Endothelial cell of umbilical vein (primary cell): ENCODE measurements at regions not wholly inside any gene's neighbourhood (a gene's known extent, or its start where the extent isn't known, plus 50 kb on each side); places are given as distances from the start of the nearest gene placed in this dataset.
"Not testable (repeated sequence)": the region's sequence is repeated elsewhere in the genome, so short reads cannot be mapped to it uniquely, and the experiment has no call there.

Experiments used
- BruUV-seq: library from RNA; stranded (reverse); fragments of 400-500 nt; replicated peaks from 2 replicates; lab custom pipeline; 2021; lab: Mats Ljungman, UMichigan
- CTCF ChIA-PET: fragments of 300-600, 350-600 bp; sonication (Branson Sonifier 250); formaldehyde crosslinking; loops from one replicate; lab custom pipeline; 2021; ENCODE audit warnings: antibody characterized with exemption, inconsistent platforms; lab: Charles Lee
- POLR2A ChIA-PET: fragments of 300-600, 350-600 bp; sonication (Branson Sonifier 250); formaldehyde crosslinking; loops from one replicate; lab custom pipeline; 2021; ENCODE audit warnings: antibody characterized with exemption, inconsistent platforms; lab: Charles Lee
- DNase-seq: peaks from one replicate; pipeline ENCODE4 v3.0.0-alpha.2; 2011; ENCODE audit warnings: low read depth, low spot score
- FAIRE-seq: peaks from 2 replicates; lab custom pipeline; 2011; peaks lifted over from hg19 to GRCh38; lab: Jason Lieb, UNC
- H2AFZ ChIP-seq: 2 replicates; pipeline ENCODE4 v1.6.0; 2012; ENCODE audit warnings: low read depth, low read length, control low read depth, inconsistent platforms
- H3K27ac ChIP-seq: 2 replicates; pipeline ENCODE4 v1.5.1; 2011; ENCODE audit warnings: low read depth, mild to moderate bottlenecking, control low read depth, low read length, moderate library complexity; ENCODE audit not compliant: insufficient read depth
- H3K27me3 ChIP-seq, 2 experiments: 2 replicates each; pipeline versions ENCODE4 v1.6.0 to v1.6.1; 2011; ENCODE audit warnings: low read length in 2 of 2, mixed read lengths in 1 of 2; ENCODE audit not compliant: control insufficient read depth in 2 of 2, insufficient read depth in 2 of 2
- H3K36me3 ChIP-seq, 2 experiments: 2 replicates in 1 of 2; 3 replicates in 1 of 2; pipeline ENCODE4 v1.5.1; 2011; ENCODE audit warnings: low read length in 2 of 2, mild to moderate bottlenecking in 1 of 2, moderate library complexity in 1 of 2; ENCODE audit not compliant: control insufficient read depth in 2 of 2, insufficient read depth in 2 of 2; ENCODE audit errors: extremely low read depth in 1 of 2
- H3K4me1 ChIP-seq: 3 replicates; pipeline ENCODE4 v1.5.1; 2011; ENCODE audit warnings: mild to moderate bottlenecking, low read length; ENCODE audit not compliant: control insufficient read depth, insufficient read depth; ENCODE audit errors: extremely low read depth
- H3K4me2 ChIP-seq: 2 replicates; pipeline ENCODE4 v1.6.1; 2011; ENCODE audit warnings: low read length, control low read depth, mixed read lengths; ENCODE audit not compliant: insufficient read depth
- H3K4me3 ChIP-seq, 3 experiments: fragments of 200-600 bp in 1 of 3; sonication (generic), shearing (Covaris generic) in 1 of 3; replicated peaks in 1 of 3; 2 replicates each; pipeline ENCODE4 v1.5.1; 2011 to 2016; ENCODE audit warnings: control low read depth in 3 of 3, low read length in 3 of 3, mild to moderate bottlenecking in 2 of 3, inconsistent platforms in 1 of 3, low read depth in 1 of 3, moderate library complexity in 1 of 3; ENCODE audit not compliant: insufficient read depth in 1 of 3
- H3K79me2 ChIP-seq: 2 replicates; pipeline ENCODE4 v1.6.0; 2012; ENCODE audit warnings: low read length, inconsistent platforms; ENCODE audit not compliant: control insufficient read depth, insufficient read depth
- H3K9ac ChIP-seq: replicated peaks from 2 replicates; pipeline ENCODE3; 2011; ENCODE audit warnings: low read length, control low read depth; ENCODE audit not compliant: insufficient read depth; ENCODE audit errors: extremely low read depth
- H3K9me1 ChIP-seq: replicated peaks from 3 replicates; pipeline ENCODE4 v1.6.0; 2011; ENCODE audit warnings: mild to moderate bottlenecking, low read length; ENCODE audit not compliant: control insufficient read depth, insufficient read depth; ENCODE audit errors: extremely low read depth
- H3K9me3 ChIP-seq: replicated peaks from 2 replicates; pipeline ENCODE4 v1.5.1; 2012; ENCODE audit warnings: low read length, inconsistent platforms; ENCODE audit not compliant: control insufficient read depth, insufficient read depth
- H4K20me1 ChIP-seq: replicated peaks from 2 replicates; pipeline ENCODE3; 2011; ENCODE audit warnings: mild to moderate bottlenecking, low read length; ENCODE audit not compliant: control insufficient read depth, insufficient read depth; ENCODE audit errors: extremely low read depth
- EZH2 ChIP-seq: IDR thresholded peaks from 2 replicates; pipeline ENCODE4 v1.6.1; 2012; ENCODE audit warnings: borderline replicate concordance, low read depth, mild to moderate bottlenecking, moderate library complexity, low read length, inconsistent platforms; ENCODE audit not compliant: severe bottlenecking
- FOS ChIP-seq: IDR thresholded peaks from 2 replicates; pipeline ENCODE4 v1.6.1; 2011; ENCODE audit warnings: mild to moderate bottlenecking, low read length, moderate library complexity, borderline replicate concordance; ENCODE audit not compliant: insufficient read depth
- GATA2 ChIP-seq: IDR thresholded peaks from 2 replicates; pipeline ENCODE4 v1.7.0; 2011; ENCODE audit warnings: low read depth, mild to moderate bottlenecking, moderate library complexity, mixed read lengths, low read length; ENCODE audit not compliant: insufficient read length, insufficient read depth
- JUN ChIP-seq: IDR thresholded peaks from 2 replicates; pipeline ENCODE4 v1.6.1; 2011; ENCODE audit warnings: borderline replicate concordance, low read depth; ENCODE audit not compliant: insufficient read length, insufficient read depth
- MAX ChIP-seq: IDR thresholded peaks from 2 replicates; pipeline ENCODE4 v1.6.1; 2011; ENCODE audit not compliant: insufficient read depth, insufficient read length
- POLR2A ChIP-seq: IDR thresholded peaks from 2 replicates; pipeline ENCODE4 v1.6.1; 2012; ENCODE audit warnings: low read depth, mild to moderate bottlenecking, control low read depth, low read length
- POLR2AphosphoS5 ChIP-seq: IDR thresholded peaks from 2 replicates; pipeline ENCODE4 v1.6.1; 2012; ENCODE audit warnings: low read depth, mild to moderate bottlenecking, control low read depth, low read length, moderate library complexity; ENCODE audit not compliant: insufficient read depth
- dilution Hi-C: fragments of 300-500 bp; cut with MboI; formaldehyde crosslinking; loops from one replicate; pipeline ENCODE4 v1.15.0; 2019; ENCODE audit warnings: low sequenced_read_pairs; ENCODE audit not compliant: extremely low pct_ligation_motif_present
- intact Hi-C: fragments of 100-400 bp; cut with micrococcal nuclease; formaldehyde crosslinking; loops from one replicate; pipeline ENCODE4 v1.10.0; 2022

DNA sequence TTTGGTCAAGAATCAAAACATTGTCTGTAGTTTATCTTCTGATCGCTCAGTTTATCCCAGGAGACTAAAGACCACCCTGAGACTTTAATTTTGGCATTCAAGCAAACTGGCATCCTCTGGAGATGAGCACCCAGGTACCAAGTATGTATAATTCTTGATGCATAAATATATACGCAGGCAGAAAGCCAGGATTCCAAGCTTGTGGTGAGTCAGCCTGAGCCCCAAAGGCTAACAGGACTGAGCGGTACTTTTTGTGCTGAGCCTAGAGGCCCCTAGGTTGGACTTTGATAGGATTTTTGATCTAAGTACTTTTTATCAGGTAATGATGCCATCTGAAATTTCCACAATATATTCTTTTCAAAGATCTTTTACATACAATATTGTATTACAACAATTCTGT is 301.3 kb downstream of the TFAP2B start:
- no peaks in the 10 kb centered on the region for H3K79me2 ChIP-seq
- no peak overlapping the region for H2AFZ ChIP-seq
- H4K20me1 ChIP-seq = no peaks in the 10 kb centered on the region
- dilution Hi-C loops = no loop called here
- no peaks in the 10 kb centered on the region for H3K27me3 ChIP-seq
- POLR2A ChIA-PET = no interaction called here
- no peaks in the 10 kb centered on the region for H3K9me1 ChIP-seq
- TF ChIP-seq JUN (no peak), MAX (no peak), FOS (no peak), EZH2 (no peak), GATA2 (no peak), POLR2A (no peak), POLR2AphosphoS5 (no peak)
- CTCF ChIA-PET = no interaction called here
- no peak for DNase-seq
- no peaks in the 10 kb centered on the region for H3K36me3 ChIP-seq
- no peak for FAIRE-seq
- no peak overlapping the region for H3K9ac ChIP-seq
- H3K27ac ChIP-seq = no peak overlapping the region
- H3K4me3 ChIP-seq = no peak overlapping the region
- intact Hi-C loops = no loop called here
- BruUV-seq = no TSS peak
- no peak overlapping the region for H3K4me2 ChIP-seq
- H3K4me1 ChIP-seq = no peaks in the 10 kb centered on the region
- peaks cover 7% of the 10 kb centered on the region for H3K9me3 ChIP-seq

- H3K27me3 ChIP-seq, POLR2A ChIA-PET, FAIRE-seq, H3K4me1 ChIP-seq, H3K9ac ChIP-seq, H3K36me3 ChIP-seq, H4K20me1 ChIP-seq, BruUV-seq, H3K79me2 ChIP-seq, H3K9me3 ChIP-seq, intact Hi-C loops, H3K4me2 ChIP-seq, H3K4me3 ChIP-seq, dilution Hi-C loops, CTCF ChIA-PET, DNase-seq, H3K27ac ChIP-seq, H3K9me1 ChIP-seq, H2AFZ ChIP-seq: not testable (repeated sequence)
These were observed 302.8 kb downstream of the TFAP2B start for GRCh38 chr6:51121380-51121976.
